CD8-positive, alpha-beta memory T cell (primary cell): ENCODE measurements at regions not wholly inside any gene's neighbourhood (a gene's known extent, or its start where the extent isn't known, plus 50 kb on each side); places are given as distances from the start of the nearest gene placed in this dataset.

ENCODE experiments used
- CTCF ChIA-PET: fragments of 350-600 bp; sonication (Branson Sonifier 250); formaldehyde crosslinking; loops from one replicate; lab custom pipeline; 2021; ENCODE audit warnings: antibody characterized with exemption; lab: Charles Lee
- POLR2A ChIA-PET: fragments of 350-600 bp; sonication (Branson Sonifier 250); formaldehyde crosslinking; loops from one replicate; lab custom pipeline; 2021; ENCODE audit warnings: antibody characterized with exemption; lab: Charles Lee
- DNase-seq, 5 donors: peaks; one replicate each; pipeline versions ENCODE4 v3.0.0 to v3.0.0-alpha.2; 2020 to 2022; ENCODE audit warnings: mixed read lengths in 1 of 5
- H3K27ac ChIP-seq: one replicate; pipeline ENCODE4 v1.7.0; 2013; ENCODE audit warnings: low read depth, mild to moderate bottlenecking, low read length, moderate library complexity
- H3K27me3 ChIP-seq: 2 replicates; pipeline ENCODE4 v1.7.0; 2013; ENCODE audit warnings: low read length, mild to moderate bottlenecking; ENCODE audit not compliant: insufficient read depth, poor library complexity, severe bottlenecking
- H3K36me3 ChIP-seq: 2 replicates; pipeline ENCODE4 v1.7.0; 2013; ENCODE audit warnings: mild to moderate bottlenecking, low read length, moderate library complexity; ENCODE audit not compliant: insufficient read depth
- H3K4me1 ChIP-seq: 2 replicates; pipeline ENCODE4 v1.7.0; 2013; ENCODE audit warnings: mild to moderate bottlenecking, low read length, moderate library complexity; ENCODE audit not compliant: insufficient read depth
- H3K4me3 ChIP-seq: 2 replicates; pipeline ENCODE4 v1.7.0; 2013; ENCODE audit warnings: mild to moderate bottlenecking, low read length
- H3K9me3 ChIP-seq: 2 replicates; pipeline ENCODE4 v1.7.0; 2013; ENCODE audit warnings: mild to moderate bottlenecking, low read length
- H3K27ac Mint-ChIP-seq, 8 donors: one replicate each; pipeline ENCODE4 v1.8.0; 2020 to 2021; ENCODE audit warnings: mixed read lengths in 8 of 8, mild to moderate bottlenecking in 6 of 8, inconsistent platforms in 3 of 8, moderate library complexity in 3 of 8
- H3K27me3 Mint-ChIP-seq, 2 donors: one replicate each; pipeline ENCODE4 v1.8.0; 2020 to 2021; ENCODE audit warnings: mixed read lengths in 2 of 2, mild to moderate bottlenecking in 1 of 2, moderate library complexity in 1 of 2
- H3K36me3 Mint-ChIP-seq, 3 donors: one replicate each; pipeline ENCODE4 v1.8.0; 2020 to 2021; ENCODE audit warnings: mixed read lengths in 3 of 3, inconsistent platforms in 1 of 3, mild to moderate bottlenecking in 1 of 3
- H3K4me1 Mint-ChIP-seq, 3 donors: one replicate each; pipeline ENCODE4 v1.8.0; 2020 to 2021; ENCODE audit warnings: mixed read lengths in 3 of 3, inconsistent platforms in 1 of 3, mild to moderate bottlenecking in 1 of 3
- H3K4me3 Mint-ChIP-seq, 7 donors: one replicate each; pipeline ENCODE4 v1.8.0; 2020 to 2021; ENCODE audit warnings: mixed read lengths in 7 of 7, mild to moderate bottlenecking in 6 of 7, moderate library complexity in 4 of 7, inconsistent platforms in 2 of 7
- H3K9me3 Mint-ChIP-seq, 5 donors: one replicate each; pipeline ENCODE4 v1.8.0; 2020 to 2022; ENCODE audit warnings: mixed read lengths in 5 of 5, mild to moderate bottlenecking in 3 of 5, moderate library complexity in 2 of 5, inconsistent platforms in 1 of 5

GRCh38 chr6:167590193-167590592 lies 236.5 kb upstream of the AFDN start:
- DNase-seq: no peak
- Histone ChIP-seq H3K4me1 (no peaks in the 10 kb centered on the region), H3K27ac (no peak overlapping the region), H3K27me3 (no peaks in the 10 kb centered on the region), H3K4me3 (no peak overlapping the region), H3K36me3 (no peaks in the 10 kb centered on the region), H3K9me3 (no peaks in the 10 kb centered on the region)
- Mint-ChIP-seq H3K27me3 (no peaks in the 10 kb centered on the region), H3K27ac (no peak overlapping the region), H3K4me3 (no peak overlapping the region), H3K4me1 (no peaks in the 10 kb centered on the region), H3K9me3 (peaks cover 0 to 11% (median 4%) of the 10 kb centered on the region in 5 donors), H3K36me3 (no peaks in the 10 kb centered on the region)
- POLR2A ChIA-PET: no interaction called here
- CTCF ChIA-PET: no interaction called here
